Ishikawa (cell line): ENCODE measurements at regions not wholly inside any gene's neighbourhood (a gene's known extent, or its start where the extent isn't known, plus 50 kb on each side); places are given as distances from the start of the nearest gene placed in this dataset.

Experiments used
- CEBPB ChIP-seq: IDR thresholded peaks from 2 replicates; pipeline ENCODE4 v1.6.1; 2012
- CREB1 ChIP-seq: IDR thresholded peaks from 2 replicates; pipeline ENCODE4 v1.6.1; 2012; ENCODE audit warnings: low read depth
- EGR1 ChIP-seq: IDR thresholded peaks from 2 replicates; pipeline ENCODE4 v1.6.1; 2012
- EP300 ChIP-seq: IDR thresholded peaks from 2 replicates; pipeline ENCODE4 v1.6.1; 2012; ENCODE audit warnings: borderline replicate concordance
- FOXM1 ChIP-seq: IDR thresholded peaks from 2 replicates; pipeline ENCODE4 v1.6.1; 2012; ENCODE audit warnings: low read depth, borderline replicate concordance
- NFIC ChIP-seq: IDR thresholded peaks from 2 replicates; pipeline ENCODE4 v1.6.1; 2012
- RAD21 ChIP-seq: IDR thresholded peaks from 2 replicates; pipeline ENCODE4 v1.6.1; 2012; ENCODE audit warnings: low read depth
- TAF1 ChIP-seq: IDR thresholded peaks from 2 replicates; pipeline ENCODE4 v1.6.1; 2012; ENCODE audit warnings: low read depth, mild to moderate bottlenecking
- TCF12 ChIP-seq: IDR thresholded peaks from 2 replicates; pipeline ENCODE4 v1.6.1; 2012; ENCODE audit warnings: low read depth
- TEAD4 ChIP-seq: IDR thresholded peaks from 2 replicates; pipeline ENCODE4 v1.6.1; 2012
- YY1 ChIP-seq: IDR thresholded peaks from 2 replicates; pipeline ENCODE4 v1.6.1; 2012; ENCODE audit warnings: low read depth
- ZBTB7A ChIP-seq: IDR thresholded peaks from 2 replicates; pipeline ENCODE4 v1.6.1; 2012; ENCODE audit warnings: low read depth
- TF ChIP-seq, protein P1 (sequence below): IDR thresholded peaks from 2 replicates; pipeline ENCODE4 v1.6.1; 2012
- TF ChIP-seq, protein P2 (sequence below): IDR thresholded peaks from 2 replicates; pipeline ENCODE4 v1.6.1; 2012
- TF ChIP-seq, protein P3 (sequence below): IDR thresholded peaks from 2 replicates; pipeline ENCODE4 v1.6.1; 2012; ENCODE audit warnings: low read depth, mild to moderate bottlenecking

DNA sequence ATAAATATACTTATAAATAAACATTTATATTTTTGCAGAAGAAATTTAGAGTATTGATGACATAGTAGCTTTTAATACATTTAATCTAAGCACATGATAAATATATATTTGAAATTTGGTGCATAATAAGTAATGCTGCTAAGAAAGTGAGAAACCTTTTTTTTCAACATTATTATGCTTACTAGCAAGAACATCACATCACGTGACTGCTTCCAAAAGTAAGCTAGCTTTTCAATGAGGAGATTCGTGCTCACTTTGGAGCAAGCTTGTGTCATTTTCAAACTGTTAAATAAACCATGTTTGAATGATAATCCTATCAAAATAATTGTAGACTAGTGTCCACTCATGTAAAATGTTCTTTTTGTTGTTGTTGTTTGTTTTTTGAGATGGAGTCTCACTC, 109.0 kb upstream of the SLC4A7 start:
- no peak for TF ChIP-seq TAF1
- TF ChIP-seq, protein P1, sequence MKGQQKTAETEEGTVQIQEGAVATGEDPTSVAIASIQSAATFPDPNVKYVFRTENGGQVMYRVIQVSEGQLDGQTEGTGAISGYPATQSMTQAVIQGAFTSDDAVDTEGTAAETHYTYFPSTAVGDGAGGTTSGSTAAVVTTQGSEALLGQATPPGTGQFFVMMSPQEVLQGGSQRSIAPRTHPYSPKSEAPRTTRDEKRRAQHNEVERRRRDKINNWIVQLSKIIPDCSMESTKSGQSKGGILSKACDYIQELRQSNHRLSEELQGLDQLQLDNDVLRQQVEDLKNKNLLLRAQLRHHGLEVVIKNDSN = no peak
- TF ChIP-seq CEBPB = no peak
- TF ChIP-seq NFIC = no peak
- TF ChIP-seq ZBTB7A = no peak
- TF ChIP-seq, protein P2, sequence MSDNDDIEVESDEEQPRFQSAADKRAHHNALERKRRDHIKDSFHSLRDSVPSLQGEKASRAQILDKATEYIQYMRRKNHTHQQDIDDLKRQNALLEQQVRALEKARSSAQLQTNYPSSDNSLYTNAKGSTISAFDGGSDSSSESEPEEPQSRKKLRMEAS = no peak
- no peak for TF ChIP-seq EP300
- TF ChIP-seq TEAD4 = no peak
- no peak for TF ChIP-seq RAD21

DNA sequence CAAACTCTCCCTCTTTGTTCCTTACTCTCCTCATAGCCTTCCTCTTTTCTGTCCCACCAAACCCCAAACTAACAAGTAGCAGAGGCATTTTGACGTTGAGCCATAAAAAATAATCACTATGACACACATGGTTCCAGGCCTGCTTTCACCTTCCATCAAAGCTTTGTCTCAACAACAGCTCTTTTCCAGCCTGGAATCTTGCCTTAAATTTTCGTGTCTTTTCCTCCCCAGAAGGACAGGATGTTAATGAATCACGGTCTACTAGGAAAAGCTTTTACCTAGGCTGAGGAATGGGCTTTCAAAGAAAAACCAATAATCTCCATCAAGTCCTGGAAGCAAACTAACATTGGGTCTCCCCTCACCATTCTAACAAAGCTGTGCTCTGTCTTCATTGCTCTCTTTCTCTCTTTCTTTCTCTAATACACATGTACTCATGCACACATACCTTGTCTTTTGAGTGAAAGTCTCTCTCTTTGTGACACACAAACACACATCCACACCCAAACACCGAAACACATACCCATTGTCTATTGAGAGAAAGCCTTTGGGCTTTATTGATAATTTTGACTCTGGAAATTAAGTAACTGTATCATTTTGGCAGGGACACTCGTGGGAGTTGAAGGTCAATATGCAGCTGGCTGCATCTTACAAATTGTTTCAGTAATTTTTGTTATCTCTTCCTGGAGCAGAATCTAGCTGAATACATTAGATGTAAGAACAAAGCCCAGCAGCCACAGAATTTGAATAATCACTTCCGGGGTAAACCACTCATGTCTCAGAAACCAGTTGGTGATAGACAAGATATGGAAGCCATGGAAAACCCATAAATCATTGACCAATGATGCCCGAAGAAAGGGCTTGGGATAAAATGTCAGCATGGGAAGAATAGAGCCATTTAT, 107.4 kb upstream of the SLC4A7 start:
- TF ChIP-seq TAF1 = no peak
- TF ChIP-seq, protein P2 = no peak
- TF ChIP-seq, protein P1 = no peak
- no peak for TF ChIP-seq FOXM1
- no peak for TF ChIP-seq EGR1
- TF ChIP-seq, protein P3, sequence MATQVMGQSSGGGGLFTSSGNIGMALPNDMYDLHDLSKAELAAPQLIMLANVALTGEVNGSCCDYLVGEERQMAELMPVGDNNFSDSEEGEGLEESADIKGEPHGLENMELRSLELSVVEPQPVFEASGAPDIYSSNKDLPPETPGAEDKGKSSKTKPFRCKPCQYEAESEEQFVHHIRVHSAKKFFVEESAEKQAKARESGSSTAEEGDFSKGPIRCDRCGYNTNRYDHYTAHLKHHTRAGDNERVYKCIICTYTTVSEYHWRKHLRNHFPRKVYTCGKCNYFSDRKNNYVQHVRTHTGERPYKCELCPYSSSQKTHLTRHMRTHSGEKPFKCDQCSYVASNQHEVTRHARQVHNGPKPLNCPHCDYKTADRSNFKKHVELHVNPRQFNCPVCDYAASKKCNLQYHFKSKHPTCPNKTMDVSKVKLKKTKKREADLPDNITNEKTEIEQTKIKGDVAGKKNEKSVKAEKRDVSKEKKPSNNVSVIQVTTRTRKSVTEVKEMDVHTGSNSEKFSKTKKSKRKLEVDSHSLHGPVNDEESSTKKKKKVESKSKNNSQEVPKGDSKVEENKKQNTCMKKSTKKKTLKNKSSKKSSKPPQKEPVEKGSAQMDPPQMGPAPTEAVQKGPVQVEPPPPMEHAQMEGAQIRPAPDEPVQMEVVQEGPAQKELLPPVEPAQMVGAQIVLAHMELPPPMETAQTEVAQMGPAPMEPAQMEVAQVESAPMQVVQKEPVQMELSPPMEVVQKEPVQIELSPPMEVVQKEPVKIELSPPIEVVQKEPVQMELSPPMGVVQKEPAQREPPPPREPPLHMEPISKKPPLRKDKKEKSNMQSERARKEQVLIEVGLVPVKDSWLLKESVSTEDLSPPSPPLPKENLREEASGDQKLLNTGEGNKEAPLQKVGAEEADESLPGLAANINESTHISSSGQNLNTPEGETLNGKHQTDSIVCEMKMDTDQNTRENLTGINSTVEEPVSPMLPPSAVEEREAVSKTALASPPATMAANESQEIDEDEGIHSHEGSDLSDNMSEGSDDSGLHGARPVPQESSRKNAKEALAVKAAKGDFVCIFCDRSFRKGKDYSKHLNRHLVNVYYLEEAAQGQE = no peak
- no peak for TF ChIP-seq CREB1
- TF ChIP-seq YY1 = no peak
- no peak for TF ChIP-seq EP300

DNA sequence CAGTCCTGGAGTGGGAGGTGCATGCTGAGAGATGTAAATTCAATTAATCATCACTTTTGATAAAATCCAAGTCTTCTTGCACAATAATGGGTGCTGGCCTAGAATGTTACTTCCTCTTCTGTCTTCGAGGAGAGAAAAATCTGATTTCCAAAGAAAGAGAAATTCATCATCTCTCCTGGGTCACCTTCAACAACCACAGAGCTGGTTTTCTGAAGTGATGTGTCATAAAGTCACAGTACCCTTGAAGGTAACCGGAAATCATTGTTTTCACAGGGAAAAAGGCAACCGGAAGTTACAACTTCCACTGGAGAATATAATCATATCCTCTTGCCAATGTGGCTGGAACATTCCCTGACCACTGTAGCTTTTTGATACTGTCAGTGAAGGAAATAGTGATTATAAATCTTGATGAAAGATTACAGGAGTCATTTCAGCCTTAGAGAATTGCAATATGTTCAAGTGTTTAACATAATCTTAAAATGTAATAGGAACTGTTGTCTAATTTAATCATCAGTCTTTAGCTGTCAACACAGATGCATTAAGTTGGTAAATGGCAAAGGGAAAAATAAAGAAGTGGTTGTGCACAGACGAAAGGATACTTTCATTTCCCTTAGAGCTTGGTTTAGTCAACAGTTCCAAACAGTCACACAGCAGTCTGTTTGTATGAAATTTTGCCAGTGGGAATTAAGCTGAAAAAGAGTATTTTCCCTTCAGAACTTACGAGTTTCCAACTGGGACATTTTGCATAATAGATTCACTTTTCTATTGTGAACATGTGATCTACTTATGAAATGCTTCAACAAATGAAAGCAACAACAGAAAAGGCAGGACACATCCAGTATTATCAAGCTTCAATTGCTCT, 106.5 kb upstream of the SLC4A7 start:
- TF ChIP-seq NFIC (no peak), RAD21 (no peak), EP300 (no peak)
- TF ChIP-seq, protein P2 = no peak
- TF ChIP-seq, protein P1 = no peak
- TF ChIP-seq, protein P3 = no peak

DNA sequence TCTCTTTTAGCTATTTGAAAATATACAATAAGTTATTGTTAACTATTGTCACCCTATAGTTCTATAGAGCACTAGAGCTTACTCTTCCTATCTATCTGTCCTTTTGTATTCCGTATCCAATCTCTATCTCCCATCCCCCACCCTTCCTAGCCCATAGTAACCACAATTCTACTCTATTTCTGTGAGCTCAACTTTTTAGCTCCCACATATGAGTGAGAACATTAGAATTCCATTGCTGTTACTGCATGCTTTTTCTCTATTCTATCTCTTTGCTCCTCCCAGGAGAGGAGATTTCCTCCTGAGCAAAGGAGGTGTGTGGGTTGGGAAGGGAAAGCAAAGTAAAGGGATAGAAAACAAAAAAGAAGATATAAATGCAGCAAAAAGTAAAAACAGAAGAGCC, 105.6 kb upstream of the SLC4A7 start:
- TF ChIP-seq EP300 (no peak), TCF12 (no peak), CREB1 (no peak), TAF1 (no peak), FOXM1 (no peak), TEAD4 (no peak), NFIC (no peak), RAD21 (no peak), ZBTB7A (no peak), CEBPB (no peak), YY1 (no peak), EGR1 (no peak)
- TF ChIP-seq, protein P3 = no peak
- TF ChIP-seq, protein P1 = no peak
- TF ChIP-seq, protein P2 = no peak
